ENCODE measurements at regions not wholly inside any gene's neighbourhood (a gene's known extent, or its start where the extent isn't known, plus 50 kb on each side); places are given as distances from the start of the nearest gene placed in this dataset.

- Mint-ChIP-seq H3K9me3 (ENCODE audit: low read depth, unreplicated experiment) (no peaks in the 10 kb centered on the region), H3K4me3 (ENCODE audit: low read depth, unreplicated experiment) (no peak overlapping the region), H3K4me1 (ENCODE audit: low read depth, unreplicated experiment) (peaks cover 6% of the 10 kb centered on the region), H3K27me3 (ENCODE audit: unreplicated experiment) (no peaks in the 10 kb centered on the region), H3K27ac (ENCODE audit: unreplicated experiment) (no peak overlapping the region), H3K36me3 (ENCODE audit: insufficient read depth, unreplicated experiment) (no peaks in the 10 kb centered on the region)
- no peak for TF ChIP-seq CTCF (IDR thresholded peaks at IDR 0.05; ENCODE audit: unreplicated experiment)
- intact Hi-C loops (cut with micrococcal nuclease; ENCODE audit: unreplicated experiment), result no loop called here
- CTCF ChIA-PET, result no interaction called here
- no peak for DNase-seq
- BruUV-seq (replicated peaks), result no TSS peak
Observed at GRCh38 chr10:52706332-52707070, 66.1 kb downstream of the MBL2 start.
